ENCODE measurements at regions not wholly inside any gene's neighbourhood (a gene's known extent, or its start where the extent isn't known, plus 50 kb on each side); places are given as distances from the start of the nearest gene placed in this dataset.

DNA sequence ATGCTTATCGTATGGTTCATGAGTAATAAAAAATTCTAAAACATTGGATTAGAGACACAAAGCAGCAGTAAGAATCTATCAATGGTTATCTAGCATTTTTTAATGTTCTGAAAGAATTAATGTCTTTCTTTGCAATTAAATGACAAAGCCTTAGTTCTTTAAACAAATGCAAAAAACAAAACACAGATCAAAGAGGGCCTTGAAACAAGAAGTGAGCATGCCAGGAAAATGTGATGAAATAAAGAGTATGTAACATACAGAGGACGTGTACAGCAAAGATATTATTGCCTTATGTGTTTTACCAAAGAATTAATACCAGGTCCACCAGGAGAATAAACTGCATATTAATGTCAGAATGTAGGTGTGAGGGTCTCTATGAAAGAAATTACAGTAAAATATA is 812.3 kb upstream of the GRAMD2B start:
- intact Hi-C loops (cut with DNase I) = no loop called here
- no peak for ATAC-seq

DNA sequence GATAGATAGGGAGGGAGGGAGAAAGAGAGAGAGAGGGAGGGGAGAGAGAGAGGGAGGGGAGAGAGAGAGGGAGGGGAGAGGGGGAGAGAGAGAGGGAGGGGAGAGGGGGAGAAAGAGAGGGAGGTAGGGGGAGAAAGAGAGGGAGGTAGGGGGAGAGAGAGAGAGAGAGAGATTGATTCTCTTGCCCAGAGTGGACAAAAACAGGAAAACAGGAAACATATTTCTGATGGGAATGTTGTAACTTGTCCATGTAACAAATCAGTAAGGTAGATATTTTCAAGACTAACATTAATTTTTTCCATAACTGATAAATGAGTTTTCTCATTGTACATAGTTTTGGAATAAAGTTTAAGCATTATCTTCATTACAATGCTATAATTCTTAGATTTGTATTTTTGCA is 811.7 kb upstream of the GRAMD2B start:
- no peak for DNase-seq (ENCODE audit: missing footprints)
- ATAC-seq = no peak
- intact Hi-C loops (cut with DNase I) = no loop called here

More for the DNA sequence above, 812.3 kb upstream of the GRAMD2B start:
- DNase-seq (ENCODE audit: missing footprints) = no peak

DNA sequence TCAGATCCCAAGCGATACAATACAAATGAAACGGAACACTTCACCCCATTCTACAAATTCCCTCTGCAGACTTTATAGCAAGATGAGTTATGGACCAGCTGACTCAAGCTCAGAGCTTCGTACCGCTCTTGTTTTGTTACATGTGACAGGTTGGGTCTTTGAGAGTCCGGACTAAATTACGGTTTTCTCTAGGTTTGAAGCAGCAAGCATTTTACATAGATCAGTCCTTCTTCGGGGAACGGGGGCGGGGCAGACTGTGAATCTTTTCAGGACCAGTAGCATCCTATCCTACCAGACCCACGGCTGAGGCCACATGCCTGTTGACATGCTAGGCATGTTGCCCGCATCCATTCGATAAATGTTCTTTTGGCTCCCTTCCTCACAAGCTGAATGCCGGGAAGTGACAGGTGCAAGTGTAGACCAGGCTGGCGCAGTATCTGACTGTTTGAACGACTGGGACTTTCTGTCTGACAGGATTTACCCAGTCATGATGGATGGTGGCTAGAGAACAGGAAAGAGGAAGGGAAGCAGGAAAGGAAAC is 811.0 kb upstream of the GRAMD2B start:
- intact Hi-C loops (cut with DNase I) = no loop called here
- ATAC-seq = no peak
- no peak for DNase-seq (ENCODE audit: missing footprints)

DNA sequence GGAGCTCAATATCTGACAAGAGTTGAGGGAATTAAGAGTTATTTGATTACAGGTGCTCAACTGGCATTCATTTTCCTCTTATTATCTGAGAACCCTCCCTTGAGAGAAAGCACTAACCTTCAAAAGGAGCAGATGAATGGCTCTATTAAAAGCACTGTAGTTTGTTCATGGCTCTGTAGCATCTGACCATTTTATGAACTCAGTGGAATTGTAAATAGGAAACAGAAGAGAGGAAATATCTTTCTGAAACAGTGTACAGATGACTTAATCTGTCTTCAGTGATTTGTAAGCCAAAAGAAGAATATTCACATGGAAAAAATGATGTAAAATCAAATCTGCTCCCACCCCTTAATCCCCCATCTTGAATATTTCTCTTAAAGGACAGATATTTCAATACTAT is 810.4 kb upstream of the GRAMD2B start:
- intact Hi-C loops (cut with DNase I) = no loop called here
- ATAC-seq = no peak
- DNase-seq (ENCODE audit: missing footprints) = no peak

DNA sequence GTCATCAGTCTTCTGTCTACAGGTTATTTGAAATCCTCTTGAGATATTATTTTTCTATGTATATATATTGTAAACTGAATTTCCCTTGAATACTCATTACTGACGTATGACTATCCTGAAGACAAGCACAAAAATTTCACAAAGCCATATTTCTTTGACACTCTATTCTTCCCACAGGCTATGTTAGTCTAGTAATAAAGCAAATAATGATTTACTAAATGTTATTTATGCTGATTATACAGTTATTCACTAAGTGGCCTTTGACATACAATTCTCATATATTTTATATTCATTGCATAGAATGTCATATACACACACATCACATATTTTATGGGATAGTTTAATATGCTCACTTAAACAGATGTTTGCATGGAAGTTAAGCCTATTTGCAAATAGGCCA is 793.0 kb upstream of the GRAMD2B start:
- intact Hi-C loops (cut with DNase I) = no loop called here
- ATAC-seq = no peak

DNA sequence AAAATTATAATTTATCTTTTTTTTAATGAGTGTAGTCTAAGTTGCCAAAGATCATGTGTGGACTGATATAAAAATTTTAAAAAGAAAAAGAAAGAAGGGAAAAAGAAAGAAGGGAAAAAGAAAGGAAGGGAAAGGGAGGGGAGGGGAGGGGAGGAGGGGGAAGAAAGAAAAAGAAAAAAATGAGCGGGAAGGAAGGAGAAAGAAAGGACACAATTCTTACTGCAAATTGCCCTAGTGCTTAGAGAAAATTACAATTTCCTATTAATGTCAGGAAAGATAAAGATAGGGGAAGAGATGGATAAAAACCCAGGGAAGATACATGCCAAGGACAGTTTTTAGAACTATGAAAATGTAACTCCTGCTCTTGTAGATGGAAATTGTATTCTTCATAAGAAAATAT is 789.7 kb upstream of the GRAMD2B start:
- intact Hi-C loops (cut with DNase I) = no loop called here
- no peak for DNase-seq (ENCODE audit: missing footprints)
- ATAC-seq = no peak

More for the DNA sequence above, 793.0 kb upstream of the GRAMD2B start:
- no peak for DNase-seq (ENCODE audit: missing footprints)

DNA sequence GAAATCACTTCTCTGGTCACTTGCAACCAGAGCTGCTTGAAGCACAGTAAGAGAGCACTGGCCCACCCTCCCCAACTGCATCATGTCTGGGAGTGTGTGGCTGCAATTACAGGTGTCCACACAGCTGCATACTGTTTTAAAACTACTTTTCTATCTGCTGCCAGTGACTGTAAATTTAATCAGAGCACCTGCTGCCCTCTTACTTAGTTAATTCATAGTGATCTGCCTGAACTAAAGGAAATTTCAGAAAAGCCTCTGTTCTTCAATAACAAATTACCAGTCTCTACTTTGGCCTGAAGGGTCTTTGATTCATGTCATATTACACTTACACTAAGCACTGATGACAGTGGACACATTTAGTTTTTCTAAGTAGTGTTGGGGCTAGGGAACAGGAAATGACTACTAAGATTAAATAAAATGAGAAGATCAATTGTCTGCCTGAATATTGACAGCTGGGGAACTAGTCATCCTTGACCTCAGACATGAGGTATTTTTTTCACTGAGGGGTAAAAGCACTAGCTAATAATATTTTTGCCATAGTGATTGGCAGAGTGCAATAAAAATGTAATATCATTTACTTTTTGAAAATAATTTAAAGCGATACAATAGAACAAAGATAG is 788.9 kb upstream of the GRAMD2B start:
- intact Hi-C loops (cut with DNase I) = no loop called here
- no peak for ATAC-seq
- DNase-seq (ENCODE audit: missing footprints) = no peak

DNA sequence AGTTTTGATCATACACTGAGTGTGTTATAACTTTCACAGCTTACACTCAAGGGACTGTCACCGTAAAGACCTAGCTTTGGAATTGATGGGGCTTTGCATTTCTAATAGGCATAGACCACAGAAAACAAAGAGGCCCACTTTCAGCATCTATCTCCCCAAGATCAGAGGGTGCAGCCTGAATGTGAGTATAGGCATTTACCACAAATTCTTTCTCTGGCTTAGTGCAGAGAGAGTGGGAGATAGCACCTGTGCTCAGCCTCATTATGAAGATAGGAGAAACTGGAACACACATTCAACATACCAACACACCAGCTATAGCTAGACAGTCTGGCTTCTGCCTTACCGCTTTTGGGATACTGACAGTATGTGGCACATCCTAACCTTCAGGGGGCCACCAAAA is 783.4 kb upstream of the GRAMD2B start:
- ATAC-seq = no peak
- DNase-seq (ENCODE audit: missing footprints) = no peak
- intact Hi-C loops (cut with DNase I) = no loop called here

DNA sequence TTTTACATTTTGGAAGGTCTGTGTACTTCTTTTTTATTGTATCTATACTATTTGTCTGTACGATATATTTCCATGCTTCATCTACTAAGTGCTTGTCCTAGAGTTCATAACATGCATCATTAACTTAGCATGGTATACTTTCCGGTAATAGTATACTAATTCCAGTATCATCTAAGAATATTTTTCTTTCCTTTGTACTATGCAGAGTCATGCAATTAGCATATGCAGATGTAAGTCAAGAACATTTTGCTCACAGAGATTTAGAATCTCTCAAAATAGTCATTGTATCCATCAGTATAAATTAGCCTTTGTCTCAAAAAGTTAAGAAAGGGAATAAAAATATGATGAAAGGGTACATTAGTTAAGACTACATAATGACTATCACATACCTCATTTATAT is 770.4 kb upstream of the GRAMD2B start:
- DNase-seq (ENCODE audit: missing footprints) (no peak), ATAC-seq (no peak)
- intact Hi-C loops (cut with DNase I) = no loop called here

DNA sequence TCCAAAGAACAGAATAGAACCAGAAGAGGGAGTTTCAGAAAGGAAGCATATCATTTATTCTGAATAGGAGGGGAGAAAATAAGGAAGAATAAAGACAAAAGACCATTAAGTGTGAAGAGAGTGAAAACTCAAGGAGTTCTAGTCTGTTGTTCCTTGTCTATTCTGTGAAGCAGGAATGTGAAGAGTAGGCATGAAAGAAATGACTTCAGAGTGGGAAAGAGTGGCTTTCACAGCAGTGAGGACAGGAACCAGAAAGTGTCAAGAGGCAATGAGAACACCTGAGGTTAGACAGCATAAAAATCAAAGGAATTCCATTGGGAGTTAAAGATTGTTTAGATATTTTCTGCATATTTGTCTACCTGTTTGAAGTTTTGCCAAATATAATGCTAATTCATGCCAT is 768.8 kb upstream of the GRAMD2B start:
- ATAC-seq = no peak
- intact Hi-C loops (cut with DNase I) = no loop called here
- DNase-seq (ENCODE audit: missing footprints) = no peak

DNA sequence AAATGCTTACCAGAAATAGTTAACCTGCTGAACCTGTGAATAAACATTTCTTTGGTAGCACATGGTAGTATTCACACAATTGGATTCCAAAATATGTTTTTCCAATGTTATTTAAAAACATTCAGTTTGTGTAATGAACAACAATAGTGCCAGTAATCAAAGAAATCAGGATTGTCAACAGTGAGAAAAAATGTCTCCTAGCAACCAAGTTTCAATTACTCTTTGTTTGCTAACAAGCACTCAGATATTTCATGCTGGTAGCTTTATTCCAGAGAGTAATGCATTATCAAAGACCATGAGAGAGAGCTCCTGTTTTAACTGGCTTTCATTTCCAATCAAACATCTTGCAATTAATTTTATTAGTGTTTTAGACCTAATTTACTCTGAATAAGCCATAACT is 768.1 kb upstream of the GRAMD2B start:
- intact Hi-C loops (cut with DNase I) = no loop called here
- no peak for ATAC-seq
- DNase-seq (ENCODE audit: missing footprints) = no peak

DNA sequence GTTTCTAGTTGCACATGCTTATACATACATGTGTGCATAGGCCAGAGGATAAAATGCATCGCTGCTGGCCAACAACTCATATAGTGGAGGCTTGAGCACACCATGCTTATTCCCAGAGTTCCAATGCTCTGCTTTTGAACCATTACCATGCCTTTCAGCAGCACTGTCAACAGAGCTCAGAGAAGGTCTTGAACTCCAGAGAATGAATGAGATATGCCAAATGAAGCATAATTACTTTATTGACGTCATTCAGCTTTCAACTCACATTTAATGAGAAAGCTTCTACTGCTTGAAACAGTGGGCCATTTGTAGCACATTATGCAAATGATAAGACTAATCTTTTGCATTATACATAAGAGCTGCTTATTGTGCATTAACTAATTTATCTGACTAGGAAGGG is 765.3 kb upstream of the GRAMD2B start:
- DNase-seq (ENCODE audit: missing footprints) = no peak
- intact Hi-C loops (cut with DNase I) = no loop called here
- ATAC-seq = no peak

DNA sequence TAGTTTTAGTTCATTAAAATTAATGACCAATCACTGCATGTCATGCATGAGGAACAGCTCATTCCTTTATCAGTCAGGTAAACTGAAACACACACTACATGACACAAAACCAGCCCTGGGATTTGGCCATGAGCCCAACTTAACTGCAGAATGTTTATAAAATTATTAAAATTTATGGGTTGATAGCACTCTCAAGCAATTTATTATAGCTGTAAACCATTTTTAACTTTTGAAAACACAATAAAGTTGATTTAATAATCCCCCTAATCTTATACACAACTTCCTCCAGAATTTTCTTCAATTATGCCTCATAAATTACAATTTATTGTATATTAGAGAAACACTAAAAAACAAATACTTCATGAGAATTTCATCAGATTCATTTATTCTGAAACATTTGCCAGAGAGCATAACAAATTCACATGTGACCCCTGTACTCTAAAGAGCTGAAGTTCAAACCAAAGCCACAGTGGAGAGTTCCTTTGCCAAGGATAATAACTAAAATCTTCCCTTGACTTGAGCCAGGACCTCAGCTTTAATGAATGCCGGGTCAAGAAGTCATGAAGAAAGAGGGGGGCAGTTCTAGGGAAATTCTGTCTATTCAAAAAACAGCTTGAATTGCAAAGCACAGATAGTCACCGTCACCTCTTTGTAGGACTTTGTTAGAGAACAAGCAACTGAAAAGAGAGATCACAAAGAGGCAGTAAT is 763.7 kb upstream of the GRAMD2B start:
- intact Hi-C loops (cut with DNase I) = no loop called here
- ATAC-seq (peak; percentile 67), DNase-seq (ENCODE audit: missing footprints) (no peak)

DNA sequence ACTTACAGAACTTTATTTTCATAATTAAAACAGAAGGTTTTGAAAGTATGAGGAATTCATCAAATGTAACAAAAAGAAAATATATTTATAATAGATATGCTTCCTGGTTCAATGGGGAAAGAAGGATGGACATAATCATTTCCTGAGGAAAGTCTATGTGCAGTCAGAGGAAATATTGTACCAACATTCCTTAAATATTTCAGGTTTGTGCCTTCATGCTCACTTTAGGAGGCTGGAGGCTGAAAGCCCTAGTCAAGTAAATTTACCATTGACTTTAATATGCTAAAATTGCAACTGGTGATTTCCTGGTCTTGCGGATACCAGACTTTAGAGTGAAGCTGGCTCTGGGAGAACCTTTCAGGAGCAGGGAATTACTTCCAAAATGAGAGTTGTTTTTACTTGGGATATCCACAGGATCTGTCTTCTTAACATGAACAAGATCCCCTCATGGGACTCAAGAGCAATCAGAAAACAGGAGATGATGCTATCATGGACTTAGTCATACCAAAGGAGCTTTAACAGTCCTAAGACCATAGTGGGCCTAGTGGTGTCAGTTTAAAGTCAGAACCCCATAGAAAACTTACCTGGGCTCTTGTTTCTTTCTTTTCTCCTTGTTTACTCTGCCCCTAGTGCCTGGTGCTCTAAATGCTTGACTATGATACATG is 762.8 kb upstream of the GRAMD2B start:
- DNase-seq (ENCODE audit: missing footprints) (no peak), ATAC-seq (no peak)
- intact Hi-C loops (cut with DNase I) = no loop called here

DNA sequence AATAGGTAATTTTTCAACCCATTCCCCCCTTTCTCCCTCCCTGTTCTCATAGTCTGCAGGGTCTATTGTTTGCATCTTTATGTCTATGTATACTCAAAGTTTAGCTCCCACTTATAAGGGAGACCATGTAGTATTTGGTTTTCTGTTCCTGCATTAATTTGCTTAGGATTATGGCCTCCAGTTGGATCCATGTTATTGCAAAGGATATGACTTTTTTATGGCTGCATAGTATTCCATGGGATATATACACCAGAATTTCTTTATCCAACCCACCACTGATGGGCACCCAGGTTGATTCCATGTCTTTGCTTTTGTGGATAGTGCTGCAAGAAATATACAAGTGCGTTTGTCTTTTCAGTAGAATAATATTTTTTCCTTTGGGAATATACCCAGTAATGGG is 761.6 kb upstream of the GRAMD2B start:
- DNase-seq (ENCODE audit: missing footprints) (no peak), ATAC-seq (no peak)
- intact Hi-C loops (cut with DNase I) = no loop called here

DNA sequence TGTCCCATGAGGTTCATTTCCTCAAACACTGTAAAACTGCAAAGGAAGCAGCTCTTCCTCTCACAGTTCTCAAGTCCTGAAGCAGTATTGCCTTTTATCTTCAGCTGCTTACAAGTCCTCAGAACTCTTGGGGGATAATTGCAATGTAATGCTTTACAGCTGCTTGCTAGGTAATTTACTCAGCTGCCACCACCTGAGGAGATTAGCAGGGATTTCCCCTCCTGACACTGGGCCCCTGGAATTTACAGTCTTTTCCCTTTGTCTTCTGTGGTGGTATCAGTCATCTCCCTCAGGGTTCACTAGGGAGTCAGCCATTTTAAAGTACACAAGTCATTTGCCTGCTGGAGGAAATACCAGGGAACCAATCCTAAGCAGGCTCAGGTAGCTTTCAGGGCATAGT is 754.3 kb upstream of the GRAMD2B start:
- DNase-seq (ENCODE audit: missing footprints) (no peak), ATAC-seq (no peak)
- intact Hi-C loops (cut with DNase I) = no loop called here

DNA sequence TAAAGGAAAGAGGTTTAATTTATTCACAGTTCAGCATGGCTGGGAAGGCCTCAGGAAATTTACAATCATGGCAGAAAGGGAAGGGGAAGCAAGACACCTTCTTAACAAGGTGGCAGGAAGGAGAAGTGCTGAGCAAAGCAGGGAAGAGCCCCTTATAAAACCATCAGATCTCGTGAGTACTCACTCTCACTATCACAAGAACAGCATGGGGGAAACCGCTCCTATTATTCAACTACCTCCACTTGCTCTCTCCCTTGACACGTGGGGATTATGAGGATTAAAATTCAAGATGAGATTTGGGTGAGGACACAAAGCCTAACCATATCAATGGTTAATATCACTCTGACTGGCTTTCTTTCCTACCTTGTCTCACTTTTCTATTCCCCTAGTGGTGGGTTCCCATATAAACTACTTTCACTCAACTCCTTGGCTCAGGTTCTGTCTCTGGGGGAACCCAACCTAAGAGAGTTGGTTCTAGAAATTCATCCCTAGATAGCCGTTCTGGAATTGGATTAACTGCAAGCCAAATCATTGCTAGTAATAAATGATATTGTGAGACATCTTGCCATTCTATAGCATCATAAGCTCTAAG is 749.8 kb upstream of the GRAMD2B start:
- intact Hi-C loops (cut with DNase I) = no loop called here
- DNase-seq (ENCODE audit: missing footprints) = no peak
- ATAC-seq = no peak

DNA sequence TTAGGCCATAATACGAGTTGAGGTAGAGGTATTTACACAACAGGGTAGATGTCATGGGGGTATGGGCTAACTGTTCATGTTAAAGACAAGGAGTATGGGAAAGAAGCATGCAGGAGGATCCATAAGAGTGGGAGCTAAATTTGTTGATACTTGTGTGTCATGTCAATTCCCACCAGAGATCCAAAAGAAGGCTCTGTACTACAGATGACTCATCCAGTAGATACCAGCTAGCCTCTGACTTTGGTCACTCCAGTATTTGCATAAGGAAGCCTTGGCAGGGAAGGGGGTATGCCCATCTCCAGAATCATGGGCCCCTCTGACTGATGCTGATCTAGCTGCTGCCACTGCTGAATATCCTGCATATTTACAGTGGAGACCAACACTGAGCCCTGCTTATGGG is 743.7 kb upstream of the GRAMD2B start:
- ATAC-seq (no peak), DNase-seq (ENCODE audit: missing footprints) (no peak)
- intact Hi-C loops (cut with DNase I) = no loop called here

DNA sequence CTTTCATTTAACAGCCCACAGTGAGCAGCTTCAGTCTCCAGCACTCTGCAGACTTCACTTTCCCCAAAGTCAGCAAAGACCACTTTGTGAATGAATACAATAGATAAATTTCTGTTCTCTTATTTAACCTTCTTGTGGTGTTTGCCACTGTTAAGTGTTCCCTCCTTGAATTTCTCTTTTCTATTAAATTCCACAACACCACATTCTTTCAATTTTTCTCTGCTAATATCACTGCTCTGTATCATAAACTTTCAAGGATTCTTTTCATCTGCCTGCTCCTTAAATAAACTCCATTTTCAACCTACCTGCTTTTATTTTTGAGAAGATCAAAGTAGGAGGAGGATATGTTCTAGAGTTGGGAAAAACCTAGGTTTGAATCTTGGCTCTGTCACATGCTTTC is 739.5 kb upstream of the GRAMD2B start:
- intact Hi-C loops (cut with DNase I) = no loop called here
- DNase-seq (ENCODE audit: missing footprints) (no peak), ATAC-seq (no peak)

DNA sequence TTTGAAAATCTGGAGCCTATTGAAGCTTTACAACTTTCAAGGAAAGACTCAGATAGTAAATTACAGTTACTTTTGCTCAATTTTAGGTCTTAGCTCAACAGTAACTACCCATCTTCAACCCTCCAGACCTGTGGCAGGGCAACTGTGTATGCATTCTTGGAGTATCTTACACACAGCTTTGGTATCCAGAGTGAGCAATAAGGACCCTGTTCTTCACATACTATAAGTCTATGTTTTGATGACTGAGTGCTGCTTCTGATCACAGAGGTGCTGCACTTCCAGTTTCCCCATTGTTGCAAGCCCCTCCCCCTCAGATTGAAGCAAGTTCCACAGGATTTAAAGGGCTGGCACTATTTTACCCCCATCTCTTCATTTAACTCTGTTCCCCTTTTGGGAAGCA is 737.4 kb upstream of the GRAMD2B start:
- DNase-seq (ENCODE audit: missing footprints) (no peak), ATAC-seq (no peak)
- intact Hi-C loops (cut with DNase I) = no loop called here
